Right lobe of liver (tissue), 4 donors: ENCODE measurements at regions not wholly inside any gene's neighbourhood (a gene's known extent, or its start where the extent isn't known, plus 50 kb on each side); places are given as distances from the start of the nearest gene placed in this dataset.

Source experiments
- CTCF ChIP-seq, 4 donors: fragments of 200-600 bp in 3 of 4; fragments of 450-650 bp in 1 of 4; IDR thresholded peaks; one replicate each; pipeline versions ENCODE4 v1.5.1 to v1.8.0; 2016 to 2022; ENCODE audit warnings: antibody characterized with exemption in 4 of 4, mild to moderate bottlenecking in 2 of 4
- POLR2A ChIP-seq: fragments of 450-650 bp; IDR thresholded peaks from one replicate; pipeline ENCODE4 v1.6.1; 2017; ENCODE audit warnings: antibody characterized with exemption, mild to moderate bottlenecking
- donor health status: DM: no; HTN: no; CAD: no.
- donor health status: DM: no; HTN: no; CAD: no.
- donor health status: DM: no; HTN: yes; CAD: no.

- TF ChIP-seq CTCF (IDR thresholded peaks at IDR 0.05) (no peak), POLR2A (no peak)
Measured at GRCh38 chr22:27412866-27413445, 388.6 kb downstream of the MN1 start.
